Smooth muscle cell of the brain vasculature (primary cell): ENCODE measurements at regions not wholly inside any gene's neighbourhood (a gene's known extent, or its start where the extent isn't known, plus 50 kb on each side); places are given as distances from the start of the nearest gene placed in this dataset.

Experiments
- DNase-seq: peaks from one replicate; pipeline ENCODE4 v3.0.0-alpha.2; 2012; ENCODE audit warnings: low read depth, low spot score

DNA sequence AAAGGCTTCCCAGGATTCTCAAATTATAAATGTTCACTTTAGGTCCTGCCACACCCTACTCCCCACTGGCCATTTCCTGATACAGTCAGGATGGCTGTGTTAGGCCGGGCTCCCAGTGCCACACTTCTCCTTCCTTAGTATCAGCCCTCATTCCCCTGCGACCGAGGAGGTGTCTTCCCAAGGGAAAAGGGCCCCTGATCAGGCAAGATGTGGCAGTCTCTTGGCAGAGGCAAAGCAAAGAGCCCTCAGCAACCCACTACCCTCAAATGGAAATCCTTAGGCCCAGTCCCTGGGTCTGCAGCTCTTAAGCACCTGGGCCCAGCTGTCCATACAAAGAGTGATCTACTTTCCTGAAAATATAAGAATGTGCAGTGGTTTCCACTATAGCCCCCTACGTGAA, 96.5 kb upstream of the VASH1 start:
- no peak for DNase-seq

DNA sequence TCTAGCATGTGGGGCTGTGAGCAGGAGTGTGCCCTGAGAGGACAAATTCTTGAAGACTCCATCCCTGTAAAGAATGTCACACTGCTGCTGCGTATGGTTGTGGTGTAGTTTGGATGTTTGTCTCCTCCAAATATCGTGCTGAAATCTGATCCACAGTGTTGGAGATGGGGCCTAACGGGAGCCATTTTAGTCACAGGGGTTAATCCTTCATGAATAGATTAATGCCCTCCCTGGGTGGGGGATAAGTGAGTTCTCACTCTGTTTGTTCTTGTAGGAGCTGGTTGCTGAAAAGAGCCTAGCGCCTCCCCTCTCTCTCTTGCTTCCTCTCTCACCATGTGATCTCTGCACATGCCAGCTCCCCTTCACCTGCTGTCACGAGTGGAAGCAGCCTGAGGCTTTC, 94.5 kb upstream of the VASH1 start:
- no peak for DNase-seq

DNA sequence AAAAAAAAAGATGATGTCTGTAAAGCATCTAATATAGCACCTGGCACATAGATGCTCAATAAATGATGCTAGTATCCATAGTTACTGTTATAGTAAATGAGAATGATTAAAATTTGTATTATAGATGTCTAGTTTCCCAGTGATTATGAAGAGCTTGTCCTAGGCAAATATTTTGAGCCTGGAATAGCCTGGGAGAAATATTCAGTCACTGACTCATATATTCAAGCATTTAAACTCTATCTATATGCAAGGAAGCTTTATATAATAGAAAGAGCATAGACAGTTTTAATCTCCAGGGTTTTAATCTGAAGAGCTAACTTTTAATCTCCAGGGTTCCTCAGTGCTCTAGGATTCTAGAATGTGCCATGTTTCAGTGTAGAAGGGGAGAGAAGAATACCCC, 91.5 kb upstream of the VASH1 start:
- no peak for DNase-seq

DNA sequence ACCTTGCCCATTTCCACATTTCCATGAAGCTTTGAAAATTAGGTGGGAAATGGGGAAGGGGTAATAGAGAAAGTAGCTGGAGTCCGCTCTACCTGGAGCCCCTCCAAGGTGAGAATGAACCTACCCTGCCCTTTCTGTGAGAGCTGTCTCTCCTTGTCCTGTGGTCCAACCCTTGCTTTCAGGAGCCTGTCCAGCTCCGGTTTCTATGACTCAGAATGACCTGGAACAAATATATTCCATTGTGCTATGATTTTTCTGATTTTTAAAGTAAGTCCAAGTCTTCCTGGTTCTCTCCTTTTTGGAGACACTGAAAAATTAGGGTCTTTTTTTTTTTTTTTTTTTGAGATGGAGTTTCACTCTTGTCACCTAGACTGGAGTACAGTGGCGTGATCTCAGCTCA, 89.1 kb upstream of the VASH1 start:
- DNase-seq, result no peak

DNA sequence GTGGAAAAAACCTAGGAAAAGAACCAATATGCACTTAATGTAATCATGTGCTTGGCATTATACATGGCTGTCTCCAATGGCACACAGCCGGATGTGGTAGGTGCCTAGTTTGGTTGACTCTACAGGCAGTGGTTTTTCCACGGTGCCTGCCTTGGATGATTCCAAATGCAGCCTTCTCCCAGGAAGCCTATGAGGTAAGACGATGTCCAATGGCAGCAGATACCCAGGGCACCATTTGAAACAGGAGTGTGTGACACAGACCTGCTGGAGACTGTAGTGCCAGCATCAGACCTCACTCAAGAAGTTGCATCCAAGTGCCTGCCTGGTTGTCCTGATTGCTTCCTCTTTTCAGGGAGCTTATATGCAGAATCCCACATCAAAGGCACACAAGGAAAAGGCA, 88.0 kb upstream of the VASH1 start:
- DNase-seq, result no peak

DNA sequence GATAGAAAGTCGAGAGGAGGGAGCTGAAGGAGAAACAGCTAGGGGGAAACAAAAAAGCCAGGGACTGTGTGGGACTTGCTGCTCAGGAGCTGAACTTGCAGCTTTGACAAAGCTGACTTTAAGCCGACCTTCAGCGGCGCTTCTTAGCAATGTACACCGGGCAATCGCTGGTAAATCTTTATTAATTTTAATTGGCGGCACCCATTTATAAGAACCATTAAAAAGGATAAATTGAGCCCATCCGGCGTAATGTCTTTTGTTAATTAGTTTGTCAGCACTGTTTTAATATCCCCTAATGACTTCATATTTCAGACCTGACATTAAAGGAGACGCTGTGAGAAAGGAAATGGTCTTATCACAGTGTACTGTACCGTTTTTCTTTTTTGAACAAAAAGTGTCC, 86.2 kb upstream of the VASH1 start:
- DNase-seq, result no peak

DNA sequence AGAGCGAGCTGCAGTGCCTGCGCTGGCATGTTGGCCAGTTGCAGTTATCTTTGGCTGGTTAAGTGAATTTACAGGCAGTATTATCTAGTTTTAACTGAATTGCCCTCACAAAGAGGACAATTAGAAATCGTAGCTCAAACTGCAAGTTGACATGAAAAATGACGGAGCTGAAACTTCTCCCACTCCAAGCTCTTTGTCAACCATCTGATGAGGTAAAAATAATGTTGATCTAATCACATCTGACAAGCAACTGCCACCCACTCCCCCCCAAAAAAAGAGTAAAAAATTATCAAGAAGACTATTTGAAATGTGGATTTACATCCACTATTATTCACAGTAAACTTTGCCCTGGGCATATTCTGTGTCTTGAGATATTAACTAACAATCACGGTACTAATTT, 84.7 kb upstream of the VASH1 start:
- no peak for DNase-seq

DNA sequence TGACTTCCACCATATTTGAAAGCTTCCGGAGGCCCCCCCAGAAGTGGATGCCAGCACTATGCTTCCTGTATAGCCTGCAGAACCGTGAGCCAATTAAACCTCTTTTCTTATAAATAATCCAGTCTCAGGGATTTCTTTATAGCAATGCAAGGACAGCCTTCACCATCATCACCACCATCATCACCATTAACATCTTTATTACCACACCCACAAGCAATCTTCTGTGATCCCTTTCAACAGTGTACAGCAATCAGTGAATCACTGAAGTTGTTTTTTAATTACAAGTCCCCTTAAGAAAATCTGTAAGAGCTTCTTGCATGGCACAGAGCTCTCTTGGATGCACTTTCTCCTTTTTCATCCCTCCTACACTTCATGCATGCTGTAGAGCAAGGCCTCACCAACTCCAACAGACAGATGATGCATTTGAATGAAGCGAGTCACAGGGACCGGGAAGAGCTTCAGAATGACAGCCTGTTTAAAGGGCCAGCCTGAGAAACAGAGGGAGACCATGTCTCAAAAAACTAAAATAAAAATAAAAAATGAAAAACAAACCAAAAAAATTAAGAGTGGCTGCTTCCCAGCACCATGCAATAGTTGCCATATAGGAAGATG, 83.6 kb upstream of the VASH1 start:
- no peak for DNase-seq

DNA sequence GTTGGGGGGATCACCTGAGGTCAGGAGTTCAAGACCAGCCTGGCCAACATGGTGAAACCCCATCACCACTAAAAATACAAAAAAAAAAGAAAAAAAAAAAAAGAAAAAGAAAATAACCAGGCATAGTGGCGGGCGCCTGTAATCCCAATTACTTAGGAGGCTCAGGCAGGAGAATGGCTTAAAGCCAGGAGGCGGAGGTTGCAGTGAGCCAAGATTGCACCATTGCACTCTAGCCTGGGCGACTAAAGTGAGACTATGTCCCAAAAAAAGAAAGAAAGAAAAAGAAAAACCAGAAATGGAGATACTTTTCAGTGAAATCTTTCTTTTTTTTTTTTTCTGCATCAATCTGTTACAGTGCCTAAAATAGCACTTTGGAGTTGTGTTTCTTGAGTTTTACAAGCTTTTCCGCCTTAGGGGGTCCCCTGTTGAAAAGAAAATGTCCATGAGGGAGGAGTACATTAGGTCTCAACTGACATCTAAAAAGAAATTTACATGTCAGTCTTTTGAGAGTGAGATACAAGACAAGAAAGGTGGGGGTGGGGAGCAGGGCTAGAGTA, 82.9 kb upstream of the VASH1 start:
- no peak for DNase-seq

DNA sequence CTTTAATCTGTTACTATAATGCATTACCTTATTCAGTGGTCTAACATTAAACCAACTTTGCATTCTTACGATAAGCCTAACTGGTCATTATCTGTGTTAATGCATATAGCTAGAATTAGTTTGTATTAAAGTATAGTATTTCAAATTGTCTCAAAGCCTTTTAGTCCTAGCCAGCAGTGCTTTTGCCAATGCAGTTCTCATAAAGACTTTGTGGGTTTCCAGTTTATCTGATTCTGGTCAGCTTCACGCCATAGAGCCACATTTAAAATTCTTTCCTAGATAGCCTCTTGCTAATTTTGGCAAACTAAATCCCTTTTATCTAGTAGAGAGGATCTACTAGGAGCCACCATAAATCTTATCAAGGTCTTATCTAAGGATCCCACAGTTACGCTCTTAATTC, 78.9 kb upstream of the VASH1 start:
- DNase-seq, result no peak

DNA sequence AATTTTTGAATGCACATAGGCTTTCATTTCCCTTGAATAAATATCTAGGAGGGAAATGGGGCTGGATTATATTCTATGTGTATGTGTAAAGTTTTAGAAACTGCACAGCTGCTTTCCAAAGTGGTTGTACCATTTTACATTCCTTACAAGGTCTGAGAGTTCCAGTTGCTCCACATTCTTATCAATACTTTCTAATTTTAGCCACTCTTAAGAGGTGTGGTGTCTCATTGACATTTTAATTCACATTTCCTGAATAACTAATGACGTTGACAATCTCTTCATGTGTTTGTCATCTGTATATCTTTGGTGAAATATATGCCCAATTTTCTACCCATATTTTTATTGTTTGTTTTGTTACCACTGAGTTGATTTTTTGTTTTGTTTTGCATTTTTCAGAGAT, 74.6 kb upstream of the VASH1 start:
- DNase-seq, result no peak

DNA sequence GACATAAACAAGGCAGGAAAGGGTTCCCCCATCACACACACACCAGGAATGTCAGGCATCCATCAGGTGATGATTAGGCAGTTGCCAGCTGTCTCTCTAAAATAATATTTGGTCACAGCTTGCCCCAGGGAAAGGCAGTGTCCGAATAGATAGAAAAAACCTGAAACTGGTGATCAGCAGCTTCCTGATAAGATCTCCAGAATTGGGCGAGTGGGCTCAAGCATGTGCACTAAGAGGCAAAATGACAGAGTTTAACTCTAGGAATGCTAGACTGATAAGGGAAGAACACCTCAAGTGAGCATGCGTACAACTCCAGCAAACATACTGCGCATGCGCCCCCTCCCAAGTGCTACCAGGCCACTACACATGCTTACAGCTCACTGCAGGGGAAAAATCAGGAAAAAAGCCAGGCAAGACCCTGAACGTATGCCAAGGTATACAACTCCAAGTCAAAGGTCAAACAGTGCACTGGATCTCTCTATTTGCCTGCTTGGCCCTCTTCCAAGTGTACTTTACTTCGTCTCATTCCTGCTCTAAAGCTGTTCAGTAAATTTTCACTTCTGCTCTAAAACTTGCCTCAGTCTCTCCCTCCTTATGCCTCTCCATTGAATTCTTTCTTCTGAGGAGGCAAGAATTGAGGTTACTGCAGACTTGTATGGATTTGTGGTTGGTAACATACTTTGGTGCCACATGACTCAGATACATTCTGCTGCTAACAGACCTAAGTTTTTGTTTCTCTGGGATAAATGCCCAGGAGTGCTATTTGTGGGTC, 73.5 kb upstream of the VASH1 start:
- DNase-seq, result no peak

DNA sequence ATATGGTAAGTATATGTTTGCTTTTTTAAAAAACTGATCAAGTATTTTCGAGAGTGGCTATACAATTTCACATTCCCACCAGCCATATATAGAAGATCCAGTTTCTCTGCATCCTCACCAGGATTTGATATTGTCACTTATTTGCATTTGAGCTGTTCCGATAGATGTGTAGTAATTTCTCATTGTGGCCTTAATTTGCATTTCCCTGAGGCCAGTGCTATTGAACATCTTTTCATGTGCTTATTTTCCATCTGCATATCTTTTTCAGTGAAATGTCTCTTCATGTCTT, 72.9 kb upstream of the VASH1 start:
- DNase-seq, result no peak

DNA sequence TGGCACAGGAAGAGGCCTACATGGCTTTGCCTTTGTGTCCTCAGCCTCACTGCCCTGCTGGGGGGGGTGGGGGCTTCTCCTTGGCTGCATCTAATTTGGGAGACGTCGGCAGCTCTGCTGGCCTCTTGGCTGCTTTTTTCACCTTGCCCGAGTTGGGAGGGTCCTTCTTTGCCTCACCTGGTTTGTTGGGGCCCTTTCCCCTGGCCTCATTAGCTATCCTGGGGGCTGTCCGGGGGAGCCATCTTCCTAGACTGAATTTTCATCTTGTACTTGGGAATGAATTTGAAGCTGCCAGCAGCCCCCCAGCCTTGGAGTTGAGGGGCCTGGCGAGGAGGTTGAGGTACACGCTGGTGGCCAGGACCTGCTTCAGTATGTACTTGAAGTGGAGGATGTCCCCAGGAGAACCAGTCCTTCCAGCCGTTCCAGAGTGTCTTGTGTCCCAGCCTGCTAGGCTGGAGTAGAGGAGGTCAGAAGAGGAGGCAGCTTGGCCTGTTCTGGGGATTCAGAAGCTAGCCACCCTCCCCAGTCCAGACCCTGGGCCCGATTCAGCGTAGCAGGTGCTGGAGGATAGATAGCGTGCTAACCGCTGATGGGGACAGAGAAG, 70.7 kb upstream of the VASH1 start:
- DNase-seq, result no peak

DNA sequence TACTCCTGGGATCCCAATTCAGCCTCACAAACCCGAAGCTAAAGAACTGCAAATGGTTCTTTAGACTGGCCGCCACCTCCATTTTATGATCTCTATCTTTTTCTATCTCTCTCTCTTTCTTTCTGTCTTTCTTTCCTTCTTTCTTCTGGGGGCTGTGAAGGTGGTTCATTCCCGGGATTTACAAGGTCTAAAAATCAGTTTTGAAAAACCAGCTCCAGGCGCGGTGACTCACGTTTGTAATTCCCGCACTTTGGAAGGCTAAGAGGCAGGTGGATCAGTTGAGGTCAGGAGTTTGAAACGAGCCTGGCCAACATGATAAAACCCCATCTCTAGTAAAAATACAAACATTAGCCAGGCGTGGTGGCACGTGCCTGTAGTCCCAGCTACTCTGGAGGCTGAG, 67.2 kb upstream of the VASH1 start:
- DNase-seq, result no peak

DNA sequence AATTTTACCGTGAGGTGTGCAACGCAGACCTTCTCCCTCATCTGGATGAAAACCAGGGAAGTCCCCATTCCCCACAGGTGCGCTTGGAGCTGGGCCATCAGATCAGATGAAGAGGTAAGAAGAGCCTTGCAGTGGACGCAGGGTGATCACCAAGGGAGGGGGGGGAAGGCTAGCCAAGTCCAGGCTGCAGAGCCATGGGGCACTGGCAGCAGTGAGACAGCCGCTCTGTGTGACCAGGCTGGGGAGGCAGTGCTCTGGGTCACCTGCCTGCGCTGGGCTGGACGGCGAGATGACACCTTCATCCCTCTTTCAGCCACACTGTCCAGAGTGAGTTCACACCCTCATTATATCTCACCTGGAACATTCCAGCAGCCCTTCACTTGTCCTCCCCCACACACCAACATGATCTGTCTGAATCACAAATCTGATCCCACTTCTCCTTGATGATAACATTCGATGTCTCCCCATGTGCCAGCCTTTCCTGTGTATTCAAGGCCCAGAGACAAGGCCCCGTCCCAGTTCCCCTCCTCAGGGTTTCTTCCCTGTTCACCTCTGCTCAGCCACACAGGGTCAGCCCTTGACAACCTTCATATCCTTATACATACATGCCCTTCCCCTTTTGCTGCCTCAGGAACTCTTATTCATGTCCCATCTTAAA, 65.9 kb upstream of the VASH1 start:
- DNase-seq, result no peak

DNA sequence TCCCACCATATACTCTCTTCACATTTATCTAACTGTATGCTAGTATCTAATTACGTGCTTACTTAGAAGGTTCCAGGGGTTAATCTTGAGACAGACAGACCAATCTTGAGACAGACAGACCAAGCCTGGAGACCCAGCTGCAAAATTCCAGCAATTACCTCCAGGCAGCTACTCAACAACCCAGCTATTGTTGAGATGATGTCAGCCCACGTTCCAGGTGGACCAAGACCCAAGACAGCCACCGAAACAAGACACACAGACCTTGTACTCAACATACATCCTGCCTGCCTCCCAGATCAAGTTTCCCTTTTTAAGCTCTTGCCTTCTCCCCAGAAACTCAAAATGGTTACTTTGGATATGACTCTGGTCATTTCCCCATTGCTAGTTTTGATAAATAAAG, 64.9 kb upstream of the VASH1 start:
- DNase-seq, result no peak

DNA sequence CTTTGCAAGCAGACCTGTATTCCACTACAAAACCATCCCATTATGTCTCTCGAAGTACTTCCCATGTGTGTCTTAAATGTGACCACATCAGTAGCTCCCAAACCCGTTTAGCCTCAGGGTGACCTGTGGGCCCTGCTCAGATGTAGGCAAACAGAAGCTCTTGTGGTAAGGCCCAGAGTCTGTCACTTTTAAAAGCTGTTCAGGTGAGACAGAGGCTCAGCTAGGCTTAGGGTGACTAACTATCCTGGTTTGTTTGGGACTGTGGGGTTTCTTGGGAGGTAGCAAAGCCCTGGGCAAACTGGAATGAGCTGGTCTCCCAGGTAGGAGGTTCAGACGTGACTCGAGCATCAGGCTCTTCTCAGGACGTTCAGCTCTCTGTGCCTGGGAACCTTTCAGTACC, 64.5 kb upstream of the VASH1 start:
- DNase-seq, result no peak

DNA sequence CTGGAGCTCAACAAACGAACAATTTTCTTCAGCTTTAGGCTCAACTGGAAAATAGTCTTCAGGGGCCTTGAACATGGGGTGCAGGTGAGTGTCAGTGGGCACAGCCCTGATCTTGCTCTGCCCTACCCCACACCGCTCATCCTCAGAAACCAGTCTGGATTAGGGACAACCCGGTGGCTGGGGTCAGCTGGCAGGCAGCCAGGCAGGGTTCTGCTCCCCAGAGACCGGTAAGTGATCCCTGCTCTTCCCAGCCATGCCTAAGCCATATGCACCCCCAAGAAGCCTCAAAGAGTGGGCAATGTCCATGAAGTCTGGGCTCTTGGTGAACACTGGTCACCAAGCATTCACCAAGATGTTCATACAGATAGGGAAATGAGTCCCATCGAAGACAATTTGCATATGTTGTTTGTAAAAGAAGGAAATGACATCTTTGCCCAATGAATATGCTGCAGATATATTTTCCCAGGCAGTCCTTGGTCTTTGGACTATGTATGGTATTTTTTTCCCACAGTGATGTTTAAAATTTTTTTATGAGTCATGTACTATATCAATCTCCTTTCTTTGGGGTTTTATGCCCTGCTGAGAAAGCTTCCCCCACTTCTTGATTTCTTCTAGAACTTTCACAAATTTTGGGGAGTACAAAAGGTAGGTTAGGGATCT, 63.9 kb upstream of the VASH1 start:
- DNase-seq, result no peak

DNA sequence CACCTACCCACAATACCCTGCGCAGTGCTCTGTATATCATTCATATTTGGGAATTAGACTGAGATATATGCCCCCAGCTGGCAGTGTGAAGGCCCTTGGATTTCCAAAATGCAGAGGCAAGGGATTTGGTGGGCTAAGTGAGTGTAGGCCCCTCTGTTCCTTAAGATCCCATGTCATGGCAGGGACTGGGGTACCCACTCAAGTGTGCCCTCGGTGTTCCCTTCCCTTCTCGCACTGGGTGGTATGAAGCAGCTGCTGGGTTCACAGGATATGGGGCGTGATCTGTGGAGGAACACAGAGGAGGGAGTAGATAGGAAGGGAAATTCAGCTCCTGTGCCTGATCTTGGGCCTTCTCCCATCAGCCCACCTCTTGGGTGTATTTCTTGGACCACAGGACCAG, 63.1 kb upstream of the VASH1 start:
- DNase-seq, result no peak

DNA sequence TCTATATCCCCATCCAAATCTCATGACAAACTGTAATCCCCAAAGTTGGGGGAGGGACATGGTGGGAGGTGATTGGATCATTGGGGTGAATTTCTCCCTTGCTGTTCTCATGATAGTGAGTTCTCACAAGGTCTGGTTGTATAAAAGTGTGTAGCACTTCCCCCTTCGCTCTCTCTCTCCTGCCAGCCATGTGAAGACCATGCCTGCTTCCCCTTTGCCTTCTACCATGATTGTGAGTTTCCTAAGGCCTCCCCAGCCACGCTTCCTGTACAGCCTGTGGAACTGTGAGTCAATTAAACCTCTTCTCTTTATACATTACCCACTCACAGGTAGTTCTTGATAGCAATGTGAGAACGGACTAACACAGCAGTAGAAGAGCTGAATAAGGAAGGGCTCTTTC, 62.6 kb upstream of the VASH1 start:
- no peak for DNase-seq

DNA sequence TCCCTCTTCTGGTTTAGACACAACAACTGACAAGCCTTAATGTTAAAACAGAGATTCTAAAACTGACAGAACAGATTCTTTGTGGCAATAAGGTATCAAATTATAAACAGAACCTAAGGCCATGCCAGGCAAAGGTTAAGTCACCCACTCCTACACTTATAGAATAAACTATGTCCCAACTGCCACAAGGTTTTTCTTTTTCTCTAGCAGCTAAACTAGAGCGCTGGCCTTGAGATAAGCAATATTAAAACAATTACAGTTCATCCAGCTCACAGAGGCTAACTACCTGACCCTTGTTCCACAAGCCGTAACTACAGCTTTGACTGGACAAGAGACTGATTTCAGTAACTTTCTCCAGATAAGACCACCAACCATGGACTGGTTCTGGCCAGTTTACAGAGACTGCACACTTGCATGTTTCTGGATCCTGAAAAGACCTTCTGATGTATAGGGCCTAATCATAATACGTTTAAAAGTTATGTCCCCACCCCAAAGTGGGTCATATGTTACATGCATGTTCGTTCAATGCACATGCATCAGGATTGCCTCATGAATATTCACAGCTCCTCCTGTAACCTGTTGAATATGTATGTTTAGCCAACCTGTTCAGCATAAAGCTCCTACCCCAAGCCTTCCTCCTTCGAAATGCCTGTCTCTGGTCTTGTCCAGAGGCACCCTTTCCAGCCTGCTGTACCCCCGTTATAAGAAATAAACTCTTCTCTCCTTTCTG, 61.9 kb upstream of the VASH1 start:
- no peak for DNase-seq
